ENCODE measurements at regions not wholly inside any gene's neighbourhood (a gene's known extent, or its start where the extent isn't known, plus 50 kb on each side); places are given as distances from the start of the nearest gene placed in this dataset.

DNA sequence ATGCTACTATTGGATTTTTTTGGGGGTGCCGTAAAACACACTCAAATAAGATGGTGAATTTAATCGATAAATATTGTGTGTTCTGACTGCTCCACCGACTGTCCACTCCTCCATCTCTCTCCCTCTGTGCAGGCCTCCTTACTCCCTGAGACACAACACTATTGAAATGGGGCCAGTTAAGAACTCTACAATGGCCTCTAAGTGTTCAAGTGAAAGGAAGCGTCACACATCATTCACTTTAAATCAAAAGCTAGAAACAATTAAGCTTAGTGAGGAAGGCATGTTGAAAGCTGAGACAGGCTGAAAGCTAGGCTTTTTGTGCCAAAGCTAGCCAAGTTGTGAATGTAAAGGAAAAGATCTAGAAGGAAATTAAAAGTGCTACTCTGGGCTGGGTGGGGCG lies 156.7 kb downstream of the CTTN start:
- Histone ChIP-seq H3K27me3 (ENCODE audit: insufficient read depth, low read length) (no peaks in the 10 kb centered on the region), H3K9ac (ENCODE audit: low read length) (no peak overlapping the region), H3K27ac (ENCODE audit: low read depth, low read length) (no peak overlapping the region), H3K9me2 (ENCODE audit: insufficient read depth) (no peaks in the 10 kb centered on the region), H3K79me2 (ENCODE audit: insufficient read depth, low read length) (no peaks in the 10 kb centered on the region), H3K4me2 (ENCODE audit: low read length) (no peak overlapping the region), H3K4me1 (ENCODE audit: control insufficient read depth in 1 of 2, insufficient read depth in 2 of 2, low read length in 2 of 2) (peaks cover 14 to 29% of the 10 kb centered on the region in 2 experiments), H3K4me3 (replicated peaks in 1 of 2; ENCODE audit: low read depth in 1 of 2, low read length in 2 of 2) (no peak overlapping the region), H4K20me1 (ENCODE audit: insufficient read depth) (no peaks in the 10 kb centered on the region), H2AFZ (ENCODE audit: low read depth, low read length, poor library complexity, severe bottlenecking) (no peak overlapping the region), H3K36me3 (ENCODE audit: control insufficient read depth in 1 of 2, insufficient read depth in 2 of 2, low read length in 2 of 2) (no peaks in the 10 kb centered on the region), H3K9me3 (ENCODE audit: control insufficient read depth in 1 of 2, insufficient read depth in 1 of 2, low read depth in 1 of 2, low read length in 2 of 2) (no peaks in the 10 kb centered on the region)
- RAD21 ChIA-PET (ENCODE audit: low non-redundant PET in 1 of 2, low total read pairs in 2 of 2, uncharacterized antibody in 2 of 2, unreplicated experiment in 2 of 2) = no interaction called here
- intact Hi-C loops (cut with micrococcal nuclease) = loop anchor here (5.0 kb wide), 1 partner anchor 73 kb away; no protein-coding TSS in a partner anchor
- no peak for TF ChIP-seq ZFX (IDR thresholded peaks at IDR 0.05)
- TF ChIP-seq, protein P1, sequence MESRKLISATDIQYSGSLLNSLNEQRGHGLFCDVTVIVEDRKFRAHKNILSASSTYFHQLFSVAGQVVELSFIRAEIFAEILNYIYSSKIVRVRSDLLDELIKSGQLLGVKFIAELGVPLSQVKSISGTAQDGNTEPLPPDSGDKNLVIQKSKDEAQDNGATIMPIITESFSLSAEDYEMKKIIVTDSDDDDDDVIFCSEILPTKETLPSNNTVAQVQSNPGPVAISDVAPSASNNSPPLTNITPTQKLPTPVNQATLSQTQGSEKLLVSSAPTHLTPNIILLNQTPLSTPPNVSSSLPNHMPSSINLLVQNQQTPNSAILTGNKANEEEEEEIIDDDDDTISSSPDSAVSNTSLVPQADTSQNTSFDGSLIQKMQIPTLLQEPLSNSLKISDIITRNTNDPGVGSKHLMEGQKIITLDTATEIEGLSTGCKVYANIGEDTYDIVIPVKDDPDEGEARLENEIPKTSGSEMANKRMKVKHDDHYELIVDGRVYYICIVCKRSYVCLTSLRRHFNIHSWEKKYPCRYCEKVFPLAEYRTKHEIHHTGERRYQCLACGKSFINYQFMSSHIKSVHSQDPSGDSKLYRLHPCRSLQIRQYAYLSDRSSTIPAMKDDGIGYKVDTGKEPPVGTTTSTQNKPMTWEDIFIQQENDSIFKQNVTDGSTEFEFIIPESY (IDR thresholded peaks at IDR 0.05; ENCODE audit: extremely low read depth, insufficient replicate concordance, low read length) = no peak
- no peak for TF ChIP-seq POLR2A (IDR thresholded peaks at IDR 0.05; ENCODE audit: borderline replicate concordance, extremely low read depth, insufficient read depth, insufficient read length)
- TF ChIP-seq ZNF274 (IDR thresholded peaks at IDR 0.05; ENCODE audit: low read depth, low read length) = no peak
- DNase-seq (ENCODE audit: low read depth, low spot score) (no peak), ATAC-seq (no peak)
- POLR2A ChIA-PET = interaction anchor here (1.2 kb wide), 1 partner anchor 72 kb away, joined by 4 read pairs; no protein-coding TSS in a partner anchor
- BruUV-seq (replicated peaks) = no TSS peak
- CTCF ChIA-PET = no interaction called here

DNA sequence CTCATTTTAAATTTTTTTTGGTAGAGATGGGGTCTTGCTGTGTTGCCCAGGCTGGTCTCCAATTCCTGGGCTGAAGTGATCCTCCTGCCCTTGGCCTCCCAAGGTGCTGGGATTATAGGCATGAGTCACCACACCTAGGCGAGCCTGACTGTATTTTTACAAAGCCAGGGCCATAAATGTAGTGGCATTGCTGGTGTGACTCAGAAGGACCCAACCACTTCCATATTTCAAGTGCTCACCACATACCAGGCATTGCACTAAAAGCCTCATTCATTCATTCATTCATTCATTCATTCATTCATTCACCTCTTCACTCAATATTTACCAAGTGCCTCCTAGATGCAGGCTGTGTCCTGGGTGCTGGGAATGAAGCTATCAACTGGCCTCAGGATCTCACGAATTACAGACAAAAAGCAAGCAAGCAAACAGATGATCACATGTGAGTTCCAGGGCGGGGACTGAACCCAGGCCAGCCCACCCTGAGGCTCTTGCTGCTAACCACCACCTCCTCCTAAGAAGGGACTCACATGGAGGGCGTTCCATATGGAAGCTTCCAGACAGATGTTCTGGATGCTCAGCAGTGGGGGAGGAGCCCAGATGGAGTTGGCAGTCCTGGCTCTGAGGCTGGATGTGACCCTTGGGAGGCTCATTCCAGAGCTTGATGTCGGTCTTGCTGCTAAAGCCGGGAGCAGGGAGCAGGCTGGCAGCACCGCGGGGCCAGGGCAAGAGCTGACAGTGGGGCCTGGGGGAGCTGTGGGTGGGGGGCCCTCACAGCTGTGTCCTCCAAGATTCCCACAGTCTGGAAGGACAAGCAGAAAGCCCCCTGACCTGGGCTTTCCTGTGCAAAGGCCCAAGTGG lies 158.8 kb downstream of the CTTN start:
- DNase-seq (ENCODE audit: low read depth, low spot score) (peak; percentile 89), ATAC-seq (peak; percentile 94)
- Histone ChIP-seq H3K9me2 (ENCODE audit: insufficient read depth) (no peaks in the 10 kb centered on the region), H3K9ac (ENCODE audit: low read length) (no peak overlapping the region), H3K4me2 (ENCODE audit: low read length) (peak overlapping the region; percentile 66), H3K27ac (ENCODE audit: low read depth, low read length) (peak overlapping the region; percentile 28; the same call in 1 of the 2 replicates), H4K20me1 (ENCODE audit: insufficient read depth) (no peaks in the 10 kb centered on the region), H2AFZ (ENCODE audit: low read depth, low read length, poor library complexity, severe bottlenecking) (no peak overlapping the region), H3K4me3 (replicated peaks in 1 of 2; ENCODE audit: low read depth in 1 of 2, low read length in 2 of 2) (0 out of 4 replicates have a peak overlapping the region, but pooled peaks of 1 of the 2 experiments have one; percentile 16), H3K36me3 (ENCODE audit: control insufficient read depth in 1 of 2, insufficient read depth in 2 of 2, low read length in 2 of 2) (no peaks in the 10 kb centered on the region), H3K9me3 (ENCODE audit: control insufficient read depth in 1 of 2, insufficient read depth in 1 of 2, low read depth in 1 of 2, low read length in 2 of 2) (no peaks in the 10 kb centered on the region), H3K4me1 (ENCODE audit: control insufficient read depth in 1 of 2, insufficient read depth in 2 of 2, low read length in 2 of 2) (peaks cover 14 to 29% of the 10 kb centered on the region in 2 experiments), H3K27me3 (ENCODE audit: insufficient read depth, low read length) (no peaks in the 10 kb centered on the region), H3K79me2 (ENCODE audit: insufficient read depth, low read length) (no peaks in the 10 kb centered on the region)
- ChIA-PET CTCF (interaction anchor here (2.3 kb wide), 1 partner anchor 11 kb away, joined by 9 read pairs; no protein-coding TSS in a partner anchor), POLR2A (no interaction called here), RAD21 (ENCODE audit: low non-redundant PET in 1 of 2, low total read pairs in 2 of 2, uncharacterized antibody in 2 of 2, unreplicated experiment in 2 of 2) (no interaction called here)
- intact Hi-C loops (cut with micrococcal nuclease) = loop anchor here (5.0 kb wide), 1 partner anchor 75 kb away; no protein-coding TSS in a partner anchor
- no TSS peak for BruUV-seq (replicated peaks)
- TF ChIP-seq EZH2phosphoT487 (IDR thresholded peaks at IDR 0.05; ENCODE audit: borderline replicate concordance) = no peak
- TF ChIP-seq SRF (IDR thresholded peaks at IDR 0.05; ENCODE audit: low read depth) = peak; percentile 75
- TF ChIP-seq ELF1 (IDR thresholded peaks at IDR 0.05; ENCODE audit: borderline replicate concordance, low read depth) = peak; percentile 76
- TF ChIP-seq POLR2AphosphoS5 (IDR thresholded peaks at IDR 0.05; ENCODE audit: low read depth, low read length) = peak; percentile 45; the same call in 1 of the 2 replicates
- TF ChIP-seq SIN3A (IDR thresholded peaks at IDR 0.05; ENCODE audit: low read depth) = peak; percentile 58; the same call in 1 of the 2 replicates
- peak; percentile 59; the same call in 1 of the 2 replicates for TF ChIP-seq CEBPB (IDR thresholded peaks at IDR 0.05; ENCODE audit: low read depth)
- TF ChIP-seq, protein P2, sequence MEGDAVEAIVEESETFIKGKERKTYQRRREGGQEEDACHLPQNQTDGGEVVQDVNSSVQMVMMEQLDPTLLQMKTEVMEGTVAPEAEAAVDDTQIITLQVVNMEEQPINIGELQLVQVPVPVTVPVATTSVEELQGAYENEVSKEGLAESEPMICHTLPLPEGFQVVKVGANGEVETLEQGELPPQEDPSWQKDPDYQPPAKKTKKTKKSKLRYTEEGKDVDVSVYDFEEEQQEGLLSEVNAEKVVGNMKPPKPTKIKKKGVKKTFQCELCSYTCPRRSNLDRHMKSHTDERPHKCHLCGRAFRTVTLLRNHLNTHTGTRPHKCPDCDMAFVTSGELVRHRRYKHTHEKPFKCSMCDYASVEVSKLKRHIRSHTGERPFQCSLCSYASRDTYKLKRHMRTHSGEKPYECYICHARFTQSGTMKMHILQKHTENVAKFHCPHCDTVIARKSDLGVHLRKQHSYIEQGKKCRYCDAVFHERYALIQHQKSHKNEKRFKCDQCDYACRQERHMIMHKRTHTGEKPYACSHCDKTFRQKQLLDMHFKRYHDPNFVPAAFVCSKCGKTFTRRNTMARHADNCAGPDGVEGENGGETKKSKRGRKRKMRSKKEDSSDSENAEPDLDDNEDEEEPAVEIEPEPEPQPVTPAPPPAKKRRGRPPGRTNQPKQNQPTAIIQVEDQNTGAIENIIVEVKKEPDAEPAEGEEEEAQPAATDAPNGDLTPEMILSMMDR (IDR thresholded peaks at IDR 0.05 in 2 of 3, conservative IDR thresholded peaks at IDR 0.05 in 1 of 3; ENCODE audit: borderline replicate concordance in 1 of 3, insufficient read depth in 1 of 3, low read depth in 2 of 3, low read length in 2 of 3) = no peak
- TF ChIP-seq, protein P3, sequence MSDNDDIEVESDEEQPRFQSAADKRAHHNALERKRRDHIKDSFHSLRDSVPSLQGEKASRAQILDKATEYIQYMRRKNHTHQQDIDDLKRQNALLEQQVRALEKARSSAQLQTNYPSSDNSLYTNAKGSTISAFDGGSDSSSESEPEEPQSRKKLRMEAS (IDR thresholded peaks at IDR 0.05) = peak; percentile 72
- no peak for TF ChIP-seq YY1 (IDR thresholded peaks at IDR 0.05; ENCODE audit: extremely low read depth, insufficient replicate concordance, low read depth, low read length)
- TF ChIP-seq RAD21 (IDR thresholded peaks at IDR 0.05; ENCODE audit: low read depth) = 0 out of 2 replicates have a peak, but pooled peaks have one; percentile 14
- TF ChIP-seq JUND (IDR thresholded peaks at IDR 0.05) = peak; percentile 98
